Uterus (tissue), 2 donors: ENCODE measurements at regions not wholly inside any gene's neighbourhood (a gene's known extent, or its start where the extent isn't known, plus 50 kb on each side); places are given as distances from the start of the nearest gene placed in this dataset.

Experiments
- CTCF ChIP-seq, 4 experiments: fragments of 200-600 bp in 2 of 4; fragments of 450-650 bp in 2 of 4; sonication (generic) in 2 of 4; IDR thresholded peaks; one replicate each; pipeline ENCODE4 v1.5.1; 2016 to 2019; ENCODE audit warnings: antibody characterized with exemption in 4 of 4, mild to moderate bottlenecking in 2 of 4, moderate library complexity in 1 of 4
- POLR2A ChIP-seq, 2 donors: fragments of 450-650 bp; IDR thresholded peaks; one replicate each; pipeline ENCODE4 v1.6.1; 2016; ENCODE audit warnings: antibody characterized with exemption in 2 of 2, mild to moderate bottlenecking in 1 of 2, moderate library complexity in 1 of 2

GRCh38 chr18:39692367-39693015, 2126.9 kb upstream of the CELF4 start:
- TF ChIP-seq POLR2A (IDR thresholded peaks at IDR 0.05), result no peak
- TF ChIP-seq CTCF (IDR thresholded peaks at IDR 0.05), result no peak
